Spleen (tissue), 7 donors: ENCODE measurements at regions not wholly inside any gene's neighbourhood (a gene's known extent, or its start where the extent isn't known, plus 50 kb on each side); places are given as distances from the start of the nearest gene placed in this dataset.

Experiments
- POLR2A ChIP-seq, 3 donors: fragments of 450-650 bp; IDR thresholded peaks; one replicate each; pipeline ENCODE4 v1.5.1; 2017; ENCODE audit warnings: antibody characterized with exemption in 3 of 3, mild to moderate bottlenecking in 1 of 3
- POLR2AphosphoS5 ChIP-seq, 3 donors: sonication (generic); formaldehyde crosslinking; IDR thresholded peaks; one replicate each; pipeline ENCODE4 v1.5.1; 2017; ENCODE audit warnings: antibody characterized with exemption in 3 of 3
- TF ChIP-seq, protein P1 (sequence below), 11 experiments: fragments of 200-600 bp in 7 of 11; fragments of 450-650 bp in 4 of 11; sonication (generic) in 4 of 11; IDR thresholded peaks in 8 of 11; conservative IDR thresholded peaks in 3 of 11; 1 replicate in 7 of 11; 2 replicates in 4 of 11; pipeline versions ENCODE4 v1.4.0 to v1.8.0; 2016 to 2021; ENCODE audit warnings: antibody characterized with exemption in 11 of 11, inconsistent platforms in 4 of 11, mild to moderate bottlenecking in 1 of 11
- donor health status: DM: no; HTN: no; CAD: no; lungs with moderate emphysema.
- donor health status: DM: no; HTN: no; CAD: no.
- donor health status: DM: no; HTN: no; CAD: no.

DNA sequence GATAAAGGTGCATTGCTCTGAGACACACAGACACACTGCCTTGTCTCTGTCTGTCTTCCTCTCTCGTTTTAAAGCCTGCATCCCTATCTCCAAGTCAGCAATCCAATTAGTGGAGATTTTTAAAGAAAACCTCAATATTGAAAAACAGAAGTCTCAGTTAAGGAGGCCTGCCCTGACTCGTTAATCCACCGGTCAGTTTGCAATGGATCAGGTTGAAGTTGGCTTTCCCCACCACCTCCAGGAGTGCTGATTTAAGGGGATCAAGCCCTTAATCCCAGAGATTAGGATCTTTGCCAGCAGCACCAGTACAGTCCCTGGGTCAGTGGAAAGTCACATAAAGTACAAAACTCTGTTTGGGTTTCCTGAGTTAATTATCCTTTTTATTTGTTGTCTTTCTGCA is 271.1 kb upstream of the ASIC2 start:
- TF ChIP-seq POLR2A (IDR thresholded peaks at IDR 0.05) (no peak), POLR2AphosphoS5 (IDR thresholded peaks at IDR 0.05) (no peak)
- TF ChIP-seq, protein P1, sequence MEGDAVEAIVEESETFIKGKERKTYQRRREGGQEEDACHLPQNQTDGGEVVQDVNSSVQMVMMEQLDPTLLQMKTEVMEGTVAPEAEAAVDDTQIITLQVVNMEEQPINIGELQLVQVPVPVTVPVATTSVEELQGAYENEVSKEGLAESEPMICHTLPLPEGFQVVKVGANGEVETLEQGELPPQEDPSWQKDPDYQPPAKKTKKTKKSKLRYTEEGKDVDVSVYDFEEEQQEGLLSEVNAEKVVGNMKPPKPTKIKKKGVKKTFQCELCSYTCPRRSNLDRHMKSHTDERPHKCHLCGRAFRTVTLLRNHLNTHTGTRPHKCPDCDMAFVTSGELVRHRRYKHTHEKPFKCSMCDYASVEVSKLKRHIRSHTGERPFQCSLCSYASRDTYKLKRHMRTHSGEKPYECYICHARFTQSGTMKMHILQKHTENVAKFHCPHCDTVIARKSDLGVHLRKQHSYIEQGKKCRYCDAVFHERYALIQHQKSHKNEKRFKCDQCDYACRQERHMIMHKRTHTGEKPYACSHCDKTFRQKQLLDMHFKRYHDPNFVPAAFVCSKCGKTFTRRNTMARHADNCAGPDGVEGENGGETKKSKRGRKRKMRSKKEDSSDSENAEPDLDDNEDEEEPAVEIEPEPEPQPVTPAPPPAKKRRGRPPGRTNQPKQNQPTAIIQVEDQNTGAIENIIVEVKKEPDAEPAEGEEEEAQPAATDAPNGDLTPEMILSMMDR (IDR thresholded peaks at IDR 0.05 in 8 of 11, conservative IDR thresholded peaks at IDR 0.05 in 3 of 11), result no peak
